HG02588 (cell line): ENCODE measurements at regions not wholly inside any gene's neighbourhood (a gene's known extent, or its start where the extent isn't known, plus 50 kb on each side); places are given as distances from the start of the nearest gene placed in this dataset.
"Not testable (repeated sequence)": the region's sequence is repeated elsewhere in the genome, so short reads cannot be mapped to it uniquely, and the experiment has no call there.

ENCODE experiments used
- ATAC-seq: cut with Tn5 transposase; IDR thresholded peaks from one replicate; pipeline ENCODE4 v1.9.1; 2021; ENCODE audit warnings: mild to moderate bottlenecking, moderate library complexity; ENCODE audit not compliant: unreplicated experiment

DNA sequence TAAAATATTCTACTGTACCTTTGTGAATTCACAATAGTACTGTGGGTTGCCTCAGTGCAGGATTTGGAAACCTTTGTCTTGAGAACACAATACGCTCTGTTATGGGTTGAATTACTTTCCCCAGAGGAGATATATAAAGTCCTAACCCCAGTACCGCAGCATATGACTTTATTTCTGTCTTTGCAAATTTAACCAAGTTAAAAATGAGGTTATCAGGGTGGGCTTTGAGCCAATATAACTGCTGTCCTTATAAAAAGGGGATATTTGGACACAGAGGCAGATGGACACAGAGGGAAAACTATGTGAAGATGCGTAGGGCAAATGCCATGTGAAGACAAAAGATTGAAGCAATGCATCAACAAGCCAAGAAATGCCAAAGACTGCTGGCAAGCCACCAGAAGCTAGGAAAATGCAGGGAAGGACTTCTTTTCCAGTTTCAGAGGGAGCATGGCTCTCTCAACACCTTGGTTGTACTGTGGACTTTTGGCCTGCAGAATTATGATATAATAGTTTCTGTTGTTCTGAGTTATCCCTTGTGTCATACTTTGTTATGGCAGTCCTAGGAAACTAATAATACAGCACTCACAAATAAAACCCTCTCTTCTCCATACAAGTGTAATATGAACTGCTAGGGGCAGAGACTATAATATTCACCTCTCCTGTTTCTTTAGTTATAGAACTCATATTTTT lies 292.6 kb upstream of the SPTLC3 start:
- ATAC-seq = no peak

GRCh38 chr20:12717061-12717460 lies 291.7 kb upstream of the SPTLC3 start:
- ATAC-seq = no peak

- ATAC-seq = no peak
Measured at GRCh38 chr20:12718619-12719018, 290.2 kb upstream of the SPTLC3 start.

DNA sequence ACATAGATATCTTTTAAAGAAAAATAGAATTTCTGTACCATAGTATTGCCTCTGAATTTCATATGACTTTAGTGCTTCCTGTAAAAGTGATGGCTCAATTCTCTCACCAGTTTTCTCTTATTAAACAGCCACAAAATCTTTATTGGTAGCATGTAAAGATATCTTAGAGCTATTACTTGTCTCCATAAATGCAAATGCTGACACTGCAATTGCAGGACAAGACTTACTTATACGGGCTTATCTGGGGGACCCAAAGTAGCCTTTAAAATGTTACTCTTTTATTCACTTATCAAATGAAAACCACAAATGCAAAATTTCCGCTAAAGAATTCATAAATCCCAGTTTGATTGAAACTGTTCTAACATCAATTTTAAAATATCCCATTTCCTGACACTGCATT lies 287.1 kb upstream of the SPTLC3 start:
- ATAC-seq = no peak

DNA sequence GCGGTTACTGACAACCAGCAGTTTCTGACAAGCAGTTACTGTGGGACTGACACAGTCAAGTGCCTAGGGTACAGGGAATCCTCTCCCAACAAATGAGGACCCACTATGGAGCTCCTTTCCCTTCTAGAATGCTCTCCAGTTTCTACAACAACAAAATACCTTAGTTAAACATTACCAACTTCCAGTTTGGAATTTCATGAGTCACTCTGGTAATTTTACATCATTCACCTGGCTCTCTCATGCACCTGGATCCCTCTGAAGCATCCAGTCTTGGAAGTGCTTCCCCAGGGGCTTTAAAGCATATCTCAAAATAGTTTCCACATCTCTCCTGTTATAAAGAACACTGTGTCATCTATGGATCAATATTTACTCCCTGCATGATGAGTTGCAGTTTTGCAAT lies 286.7 kb upstream of the SPTLC3 start:
- ATAC-seq = no peak

DNA sequence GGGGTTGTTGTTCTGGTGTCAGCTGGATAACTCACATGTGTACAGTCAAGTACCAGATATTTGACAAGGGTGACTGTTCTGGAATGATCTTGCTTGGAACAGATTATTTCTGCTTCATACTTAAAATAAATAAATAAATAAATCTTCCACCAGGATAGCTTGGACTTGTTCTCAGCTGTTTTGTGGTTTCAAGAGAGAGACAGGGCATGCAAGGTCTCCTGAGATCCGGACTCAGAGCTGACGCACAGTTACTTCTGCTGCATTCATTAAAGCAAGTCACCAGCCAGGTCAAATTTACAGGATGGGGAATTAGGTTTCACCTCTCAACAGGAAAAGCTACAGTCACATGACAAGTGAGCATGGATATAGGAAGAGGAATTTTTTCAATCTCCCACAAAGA lies 285.0 kb upstream of the SPTLC3 start:
- ATAC-seq = no peak

DNA sequence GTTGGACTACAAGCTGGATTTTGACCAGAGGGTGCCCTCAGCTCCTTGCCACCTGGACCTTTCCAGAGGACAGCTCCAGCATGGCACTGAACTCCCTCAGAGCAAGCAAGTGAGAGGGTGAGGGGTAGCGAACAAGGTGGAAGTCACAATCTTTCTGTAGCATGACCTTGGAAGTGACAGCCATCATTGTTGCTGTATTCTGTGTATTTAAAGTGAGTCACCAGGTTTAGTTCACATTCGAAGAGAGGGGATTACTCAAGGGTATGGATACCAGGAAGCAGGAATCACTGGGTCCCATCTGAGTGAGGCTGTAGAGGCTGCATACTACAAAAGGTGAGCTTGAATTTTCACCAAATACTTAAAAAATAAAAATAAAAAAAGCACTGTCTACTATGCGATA lies 280.0 kb upstream of the SPTLC3 start:
- ATAC-seq = no peak

- no peak for ATAC-seq
Measured at GRCh38 chr20:12729326-12729725, 279.4 kb upstream of the SPTLC3 start.

DNA sequence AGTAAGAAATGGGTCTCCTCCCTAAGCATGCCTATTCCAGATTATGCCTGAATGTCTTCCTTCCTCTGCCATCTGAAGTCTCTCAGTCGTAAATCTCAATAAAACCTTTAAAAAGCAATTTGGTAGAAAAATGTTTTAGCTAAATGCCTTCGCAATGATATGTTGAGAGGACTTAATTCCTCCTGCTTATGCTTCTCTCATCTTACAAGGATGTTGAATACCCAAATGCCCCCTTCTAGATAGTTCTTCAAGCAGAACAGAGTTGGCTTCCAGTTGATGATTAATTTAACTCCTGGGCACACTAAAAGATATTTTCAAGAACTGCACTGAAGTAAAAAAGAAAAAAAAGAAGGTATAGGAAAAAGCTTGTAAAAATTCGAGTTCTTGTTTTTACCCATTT lies 275.0 kb upstream of the SPTLC3 start:
- ATAC-seq = no peak

- ATAC-seq = no peak
Measured at GRCh38 chr20:12737497-12737896, 271.3 kb upstream of the SPTLC3 start.

- ATAC-seq = no peak
Measured at GRCh38 chr20:12737900-12738299, 270.9 kb upstream of the SPTLC3 start.

DNA sequence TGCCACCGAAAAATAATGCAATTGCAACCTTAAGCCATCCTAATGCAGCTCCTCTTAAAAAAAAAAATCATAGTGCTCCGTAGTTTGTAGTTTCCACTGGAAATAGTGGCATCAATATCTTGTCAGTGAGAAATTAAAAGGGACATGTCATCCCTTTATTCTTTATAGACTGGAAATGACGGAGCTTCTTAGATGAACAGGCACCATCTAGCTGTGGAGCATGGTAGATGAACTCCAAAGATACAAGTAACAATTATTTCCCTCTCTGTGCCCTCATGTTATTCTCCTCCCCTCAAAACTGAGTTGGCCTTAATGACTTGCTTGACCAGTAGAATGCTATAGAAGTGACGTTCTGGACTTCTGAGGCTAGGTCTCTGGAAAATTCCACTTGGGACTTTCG lies 268.1 kb upstream of the SPTLC3 start:
- no peak for ATAC-seq

- ATAC-seq = no peak
Measured at GRCh38 chr20:12744037-12744436, 264.7 kb upstream of the SPTLC3 start.

DNA sequence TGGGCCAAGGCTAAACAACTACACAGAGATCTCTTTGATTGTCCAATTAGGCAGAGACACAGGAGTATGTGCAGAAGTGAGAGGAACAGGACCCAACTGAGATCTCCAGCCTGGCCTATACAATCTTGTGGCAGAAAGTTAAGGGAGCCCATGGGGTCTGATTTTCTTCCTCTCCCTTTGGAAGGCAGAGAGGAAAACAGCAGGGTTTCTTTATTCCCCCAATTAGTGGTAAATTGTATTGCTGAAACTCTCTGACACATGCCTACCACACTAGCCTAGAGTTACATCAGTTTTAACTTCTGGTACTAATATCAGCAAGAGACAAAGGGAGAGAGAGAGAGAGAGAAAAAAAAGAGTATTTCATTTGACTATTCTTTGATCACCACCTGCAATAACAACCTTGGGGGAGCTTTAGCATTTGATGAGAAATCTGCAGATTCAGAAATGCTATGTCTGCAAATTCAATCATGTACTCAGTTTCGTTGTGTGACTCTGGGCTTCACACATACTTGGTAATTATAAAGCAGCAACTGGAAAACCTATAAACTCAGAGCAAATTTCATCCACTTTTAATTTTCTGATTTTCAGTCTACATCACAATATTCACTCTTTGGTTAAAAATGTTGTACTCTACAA lies 260.3 kb upstream of the SPTLC3 start:
- no peak for ATAC-seq

DNA sequence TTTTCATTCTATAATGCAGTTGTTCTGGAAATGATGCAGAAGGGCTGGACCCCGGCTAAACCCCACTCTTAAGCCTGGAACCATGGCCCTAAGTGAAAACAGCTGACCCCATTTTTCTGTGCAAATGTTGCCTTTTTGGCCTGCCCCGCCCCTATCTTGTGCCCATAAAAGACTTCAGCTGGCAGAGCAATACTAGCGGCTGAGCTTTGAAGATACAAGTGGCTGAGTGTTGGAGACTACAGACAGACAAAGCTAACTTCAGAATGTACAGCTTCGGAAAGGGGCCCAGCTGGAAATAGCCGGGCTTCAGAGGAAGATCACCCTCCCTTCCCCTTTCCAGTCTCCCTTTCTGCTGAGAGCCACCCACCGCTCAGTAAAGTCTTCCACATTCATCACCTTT lies 258.6 kb upstream of the SPTLC3 start:
- no peak for ATAC-seq

DNA sequence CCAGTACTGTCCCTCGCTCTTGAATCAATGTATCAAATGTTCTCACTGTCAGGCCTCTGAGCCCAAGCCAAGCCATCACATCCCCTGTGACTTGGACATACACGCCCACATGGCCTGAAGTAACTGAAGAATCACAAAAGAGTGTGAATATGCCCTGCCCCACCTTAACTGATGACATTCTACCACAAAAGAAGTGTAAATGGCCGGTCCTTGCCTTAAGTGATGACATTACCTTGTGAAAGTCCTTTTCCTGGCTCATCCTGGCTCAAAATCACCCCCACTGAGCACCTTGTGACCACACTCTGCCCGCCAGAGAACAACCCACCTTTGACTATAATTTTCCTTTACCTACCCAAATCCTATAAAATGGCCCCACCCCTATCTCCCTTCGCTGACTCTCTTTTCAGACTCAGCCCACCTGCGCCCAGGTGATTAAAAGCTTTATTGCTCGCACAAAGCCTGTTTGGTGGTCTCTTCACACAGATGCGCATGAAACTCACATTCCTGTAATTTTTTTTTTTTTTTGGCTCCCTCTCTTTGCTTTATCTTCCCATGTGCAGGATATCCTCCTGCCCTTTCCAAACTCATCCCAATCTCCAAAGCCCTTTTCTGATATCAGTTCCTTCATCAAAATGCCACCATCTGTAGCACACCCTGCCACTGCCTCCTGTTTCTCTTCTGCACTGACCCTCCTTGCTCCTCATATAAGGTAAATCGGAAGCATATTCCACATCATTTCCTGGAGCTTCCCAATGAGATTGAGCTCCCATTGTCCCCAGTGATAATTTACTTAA lies 255.7 kb upstream of the SPTLC3 start:
- not testable (repeated sequence) for ATAC-seq

DNA sequence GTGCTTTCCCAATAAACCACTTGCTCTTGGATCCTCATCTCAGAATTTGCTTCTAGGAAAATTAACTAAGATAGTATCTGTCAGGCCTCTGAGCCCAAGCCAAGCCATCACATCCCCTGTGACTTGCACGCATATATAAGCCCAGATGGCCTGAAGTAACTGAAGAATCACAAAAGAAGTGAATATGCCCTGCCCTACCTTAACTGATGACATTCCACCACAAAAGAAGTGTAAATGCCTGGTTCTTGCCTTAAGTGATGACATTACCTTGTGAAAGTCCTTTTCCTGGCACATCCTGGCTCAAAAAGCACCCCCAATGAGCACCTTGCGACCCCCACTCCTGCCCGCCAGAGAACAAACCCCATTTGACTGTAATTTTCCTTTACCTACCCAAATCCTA lies 255.0 kb upstream of the SPTLC3 start:
- not testable (repeated sequence) for ATAC-seq

DNA sequence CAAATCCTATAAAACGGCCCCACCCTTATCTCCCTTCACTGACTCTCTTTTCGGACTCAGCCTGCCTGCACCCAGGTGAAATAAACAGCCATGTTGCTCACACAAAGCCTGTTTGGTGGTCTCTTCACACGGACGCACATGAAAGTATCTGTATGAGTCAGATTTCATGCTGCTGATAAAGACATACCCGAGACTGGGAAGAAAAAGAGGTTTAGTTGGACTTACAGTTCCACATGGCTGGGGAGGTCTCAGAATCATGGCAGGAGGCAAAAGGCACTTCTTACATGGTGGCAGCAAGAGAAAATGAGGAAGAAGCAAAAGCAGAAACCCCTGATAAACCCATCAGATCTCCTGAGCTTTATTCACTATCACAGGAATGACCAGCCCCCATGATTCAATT lies 249.3 kb upstream of the SPTLC3 start:
- ATAC-seq = not testable (repeated sequence)

GRCh38 chr20:12762725-12763124 lies 246.0 kb upstream of the SPTLC3 start:
- no peak for ATAC-seq

- no peak for ATAC-seq
Measured at GRCh38 chr20:12763406-12763805, 245.4 kb upstream of the SPTLC3 start.

DNA sequence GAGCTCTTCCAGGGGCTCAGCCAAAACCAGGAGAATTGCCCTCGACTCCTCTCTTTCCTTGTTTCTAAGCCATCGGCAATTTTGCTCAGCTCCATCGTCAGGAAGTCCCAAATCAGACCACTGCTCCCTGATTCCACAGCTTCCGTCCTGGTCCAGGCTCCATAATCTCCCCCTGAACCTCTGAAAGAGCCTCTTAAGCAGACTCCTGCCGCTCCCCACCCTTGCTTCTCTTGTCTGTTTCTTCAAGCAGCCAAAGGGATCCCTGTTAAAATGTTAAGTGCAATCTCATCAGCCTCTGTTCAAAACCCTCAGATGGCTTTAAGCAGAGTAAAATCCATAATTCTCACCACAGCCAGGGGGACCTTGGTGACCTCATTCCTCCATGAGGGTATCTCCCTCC lies 244.7 kb upstream of the SPTLC3 start:
- no peak for ATAC-seq

GRCh38 chr20:12764851-12765250 lies 243.9 kb upstream of the SPTLC3 start:
- no peak for ATAC-seq
